Keratinocyte (primary cell): ENCODE measurements at regions not wholly inside any gene's neighbourhood (a gene's known extent, or its start where the extent isn't known, plus 50 kb on each side); places are given as distances from the start of the nearest gene placed in this dataset.

Experiments used
- DNase-seq: peaks from one replicate; pipeline ENCODE4 v3.0.0-alpha.2; 2011; ENCODE audit warnings: low read depth, missing footprints, low spot score
- FAIRE-seq: peaks from 2 replicates; lab custom pipeline; 2011; peaks lifted over from hg19 to GRCh38; lab: Jason Lieb, UNC
- H2AFZ ChIP-seq: 2 replicates; pipeline ENCODE4 v1.6.0; 2012; ENCODE audit warnings: low read length, control low read depth, inconsistent platforms; ENCODE audit not compliant: control insufficient read depth
- H3K27ac ChIP-seq: 2 replicates; pipeline ENCODE4 v1.5.1; 2011; ENCODE audit warnings: low read length; ENCODE audit not compliant: control insufficient read depth, insufficient read depth
- H3K27me3 ChIP-seq: 3 replicates; pipeline ENCODE4 v1.6.0; 2011; ENCODE audit warnings: low read length; ENCODE audit not compliant: control insufficient read depth, insufficient read depth; ENCODE audit errors: extremely low read depth
- H3K36me3 ChIP-seq, 2 experiments: 2 replicates in 1 of 2; 3 replicates in 1 of 2; pipeline ENCODE4 v1.5.1; 2011; ENCODE audit warnings: low read length in 2 of 2, mild to moderate bottlenecking in 1 of 2; ENCODE audit not compliant: control insufficient read depth in 2 of 2, insufficient read depth in 2 of 2; ENCODE audit errors: extremely low read depth in 1 of 2
- H3K4me1 ChIP-seq: 3 replicates; pipeline ENCODE4 v1.5.1; 2011; ENCODE audit warnings: low read length; ENCODE audit not compliant: control insufficient read depth, insufficient read depth; ENCODE audit errors: extremely low read depth
- H3K4me2 ChIP-seq: 3 replicates; pipeline ENCODE4 v1.6.0; 2011; ENCODE audit warnings: low read depth, low read length; ENCODE audit not compliant: control insufficient read depth, insufficient read depth; ENCODE audit errors: extremely low read depth
- H3K4me3 ChIP-seq, 3 experiments: fragments of 200-600 bp in 1 of 3; sonication (generic) in 1 of 3; 2 replicates in 2 of 3; 3 replicates in 1 of 3; pipeline ENCODE4 v1.5.1; 2011 to 2016; ENCODE audit warnings: low read length in 3 of 3, mild to moderate bottlenecking in 3 of 3, control low read depth in 2 of 3, inconsistent platforms in 1 of 3, low read depth in 1 of 3, mixed read lengths in 1 of 3, mixed run types in 1 of 3, moderate library complexity in 1 of 3; ENCODE audit not compliant: control insufficient read depth in 2 of 3, insufficient read depth in 2 of 3; ENCODE audit errors: extremely low read depth in 1 of 3
- H3K79me2 ChIP-seq: 2 replicates; pipeline ENCODE4 v1.6.0; 2012; ENCODE audit warnings: low read length; ENCODE audit not compliant: control insufficient read depth, insufficient read depth
- H3K9ac ChIP-seq: 3 replicates; pipeline ENCODE4 v1.6.0; 2011; ENCODE audit warnings: low read length; ENCODE audit not compliant: control insufficient read depth, insufficient read depth; ENCODE audit errors: extremely low read depth
- H3K9me1 ChIP-seq: 3 replicates; pipeline ENCODE4 v1.6.0; 2011; ENCODE audit warnings: low read length; ENCODE audit not compliant: control insufficient read depth, insufficient read depth; ENCODE audit errors: extremely low read depth
- H3K9me3 ChIP-seq: 2 replicates; pipeline ENCODE4 v1.5.1; 2012; ENCODE audit warnings: low read depth, low read length; ENCODE audit not compliant: control insufficient read depth
- H4K20me1 ChIP-seq: 3 replicates; pipeline ENCODE4 v1.6.0; 2011; ENCODE audit warnings: low read length; ENCODE audit not compliant: control insufficient read depth, insufficient read depth; ENCODE audit errors: extremely low read depth
- CTCF ChIP-seq, 3 experiments: IDR thresholded peaks in 1 of 3; conservative IDR thresholded peaks in 1 of 3; optimal IDR thresholded peaks in 1 of 3; 2 replicates in 2 of 3; 3 replicates in 1 of 3; pipeline versions ENCODE3 to v1.5.1; 2011; ENCODE audit warnings: low read length in 3 of 3, mild to moderate bottlenecking in 3 of 3, moderate library complexity in 2 of 3, control low read depth in 1 of 3, inconsistent platforms in 1 of 3; ENCODE audit not compliant: insufficient read depth in 2 of 3; ENCODE audit errors: extremely low read depth in 1 of 3
- EZH2 ChIP-seq: IDR thresholded peaks from one replicate; pipeline ENCODE4 v1.6.1; 2012; ENCODE audit warnings: inconsistent platforms, mild to moderate bottlenecking, low read length, moderate library complexity
- dilution Hi-C: fragments of 300-500 bp; cut with MboI; formaldehyde crosslinking; loops from one replicate; pipeline ENCODE4 v1.7.0; 2020; ENCODE audit warnings: low sequenced_read_pairs; ENCODE audit not compliant: extremely low pct_ligation_motif_present

DNA sequence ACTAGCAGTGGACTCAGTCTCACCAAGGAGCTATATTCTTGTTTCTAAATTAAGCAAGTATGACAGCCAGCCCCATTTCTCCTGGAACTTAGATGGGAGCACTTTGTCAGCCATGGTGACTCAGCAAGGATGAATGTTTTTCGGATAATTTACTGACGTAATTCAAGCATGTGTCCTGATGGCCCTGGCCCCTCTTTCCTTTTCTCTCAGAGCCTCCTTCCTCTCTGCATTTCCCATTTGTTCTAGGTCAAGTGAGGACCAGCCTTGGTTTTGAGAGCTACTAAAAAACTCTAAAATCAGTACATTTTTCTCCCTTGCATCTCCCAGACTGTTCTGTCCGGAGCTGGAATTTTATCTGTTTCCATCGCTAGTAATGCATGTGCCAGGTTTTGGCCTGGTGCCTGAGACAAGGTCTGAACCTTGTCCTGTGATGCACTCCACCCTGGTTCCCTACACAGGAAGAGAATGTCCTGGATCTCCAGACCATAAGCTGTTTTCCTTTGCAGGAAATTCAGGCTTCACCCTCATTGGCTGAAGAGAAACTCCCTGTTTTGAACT is 256.6 kb upstream of the ROPN1 start:
- Histone ChIP-seq H3K9me1 (no peaks in the 10 kb centered on the region), H3K27ac (peak overlapping the region; percentile 27), H4K20me1 (no peaks in the 10 kb centered on the region), H2AFZ (peak overlapping the region; percentile 40), H3K4me1 (peaks cover 28% of the 10 kb centered on the region), H3K9ac (no peak overlapping the region), H3K79me2 (no peaks in the 10 kb centered on the region), H3K4me3 (peak overlapping the region in 1 of 3 experiments; percentile 4), H3K9me3 (no peaks in the 10 kb centered on the region), H3K27me3 (no peaks in the 10 kb centered on the region), H3K36me3 (no peaks in the 10 kb centered on the region), H3K4me2 (peak overlapping the region; percentile 60)
- dilution Hi-C loops = no loop called here
- TF ChIP-seq EZH2 (no peak), CTCF (optimal IDR thresholded peaks at IDR 0.05 in 1 of 3, IDR thresholded peaks at IDR 0.05 in 1 of 3, conservative IDR thresholded peaks at IDR 0.05 in 1 of 3; ENCODE audit: extremely low read depth in 1 of 3, insufficient read depth in 2 of 3, low read length in 3 of 3) (no peak)
- FAIRE-seq = peak; percentile 90
- no peak for DNase-seq

DNA sequence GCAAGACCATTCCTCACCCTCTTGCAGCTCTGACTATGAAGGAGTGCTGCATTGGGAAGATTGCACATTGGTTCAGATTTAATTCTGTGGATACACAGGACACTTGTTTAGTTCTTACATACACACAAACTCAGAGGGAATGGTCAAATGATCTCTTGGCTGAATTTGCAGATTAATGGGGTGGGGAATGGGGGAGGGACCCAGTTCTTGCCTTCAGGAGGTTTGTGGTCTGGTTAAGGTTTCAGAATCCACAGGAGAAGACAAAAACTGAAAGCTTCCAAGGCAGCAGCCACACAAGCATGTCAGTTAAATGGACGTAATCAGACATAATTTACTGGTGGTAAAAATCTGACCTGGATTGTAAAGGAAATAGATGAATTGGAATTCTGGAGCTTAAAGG is 257.1 kb upstream of the ROPN1 start:
- Histone ChIP-seq H3K9me1 (no peaks in the 10 kb centered on the region), H3K27me3 (no peaks in the 10 kb centered on the region), H3K4me1 (peaks cover 28% of the 10 kb centered on the region), H3K4me2 (peak overlapping the region; percentile 60), H3K9me3 (no peaks in the 10 kb centered on the region), H3K27ac (no peak overlapping the region), H2AFZ (no peak overlapping the region), H3K9ac (no peak overlapping the region), H3K36me3 (no peaks in the 10 kb centered on the region), H4K20me1 (no peaks in the 10 kb centered on the region), H3K79me2 (no peaks in the 10 kb centered on the region), H3K4me3 (no peak overlapping the region)
- no peak for TF ChIP-seq EZH2
- FAIRE-seq (no peak), DNase-seq (no peak)
- dilution Hi-C loops = no loop called here

DNA sequence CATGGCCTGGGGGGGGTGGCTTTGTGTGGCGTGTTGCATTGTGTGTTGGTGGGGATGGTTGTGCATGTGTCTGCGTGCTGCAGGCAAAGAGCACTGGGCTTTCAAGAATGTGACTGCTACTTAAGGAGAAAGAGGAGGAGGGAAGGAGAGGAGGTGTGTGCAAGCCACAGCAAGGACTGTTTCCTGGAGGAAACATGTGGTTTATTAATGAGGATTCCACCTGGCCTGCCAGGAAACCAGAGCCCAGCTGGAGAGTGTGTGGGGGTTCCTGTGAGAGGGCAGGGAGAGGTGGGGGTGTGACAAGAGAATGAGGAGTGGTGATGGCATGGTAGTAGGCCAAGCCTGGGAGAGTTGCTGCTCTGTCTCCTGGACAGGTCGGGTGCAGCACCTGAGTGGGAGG is 258.1 kb upstream of the ROPN1 start:
- Histone ChIP-seq H2AFZ (no peak overlapping the region), H3K9me1 (no peaks in the 10 kb centered on the region), H3K4me1 (peaks cover 28% of the 10 kb centered on the region), H3K79me2 (no peaks in the 10 kb centered on the region), H3K27me3 (no peaks in the 10 kb centered on the region), H3K9ac (no peak overlapping the region), H3K9me3 (no peaks in the 10 kb centered on the region), H3K27ac (no peak overlapping the region), H3K4me3 (no peak overlapping the region), H3K4me2 (peak overlapping the region; percentile 25), H3K36me3 (no peaks in the 10 kb centered on the region), H4K20me1 (no peaks in the 10 kb centered on the region)
- FAIRE-seq = peak; percentile 63
- TF ChIP-seq CTCF (optimal IDR thresholded peaks at IDR 0.05 in 1 of 3, IDR thresholded peaks at IDR 0.05 in 1 of 3, conservative IDR thresholded peaks at IDR 0.05 in 1 of 3; ENCODE audit: extremely low read depth in 1 of 3, insufficient read depth in 2 of 3, low read length in 3 of 3) (no peak), EZH2 (no peak)
- DNase-seq = peak; percentile 67
- dilution Hi-C loops = no loop called here
